GM21786 (cell line): ENCODE measurements at regions not wholly inside any gene's neighbourhood (a gene's known extent, or its start where the extent isn't known, plus 50 kb on each side); places are given as distances from the start of the nearest gene placed in this dataset.

Experiments used
- ATAC-seq: cut with Tn5 transposase; IDR thresholded peaks from one replicate; pipeline ENCODE4 v1.9.1; 2021; ENCODE audit not compliant: unreplicated experiment

DNA sequence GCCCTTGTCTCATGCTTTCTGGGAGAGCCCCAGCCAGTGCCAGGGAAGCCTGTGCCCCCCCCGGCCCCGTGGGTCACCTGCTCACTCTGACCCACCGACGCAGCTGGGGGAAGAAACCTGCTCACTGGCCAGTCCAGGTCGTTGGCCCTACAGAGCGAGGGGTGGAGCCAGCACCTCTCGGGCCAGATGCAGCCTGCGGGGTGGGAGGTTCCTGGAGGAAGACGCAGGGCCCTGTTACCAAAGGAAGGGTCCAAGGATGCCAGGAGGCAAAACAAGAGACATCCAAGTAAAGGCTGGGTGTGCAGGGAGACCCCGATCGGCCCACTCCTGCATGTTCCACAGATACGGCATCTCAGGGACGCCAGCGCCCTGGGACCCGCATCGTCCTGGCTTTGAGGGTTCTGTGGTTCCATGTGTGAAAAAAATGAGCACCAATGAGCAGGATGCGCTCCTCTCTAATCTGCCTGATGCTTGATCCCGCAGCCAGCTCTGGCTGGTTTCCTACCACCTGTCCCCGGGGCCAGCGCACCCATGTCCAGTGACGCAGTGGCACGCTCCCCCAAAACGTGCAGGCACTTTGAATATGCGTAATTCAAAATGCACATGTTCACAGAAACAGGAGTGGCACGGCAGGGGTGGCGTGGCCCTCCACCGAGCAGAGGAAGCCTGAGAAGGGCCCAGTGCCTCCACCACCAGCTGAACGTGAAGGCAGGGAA lies 66.0 kb upstream of the GALNT9 start:
- ATAC-seq, result no peak

DNA sequence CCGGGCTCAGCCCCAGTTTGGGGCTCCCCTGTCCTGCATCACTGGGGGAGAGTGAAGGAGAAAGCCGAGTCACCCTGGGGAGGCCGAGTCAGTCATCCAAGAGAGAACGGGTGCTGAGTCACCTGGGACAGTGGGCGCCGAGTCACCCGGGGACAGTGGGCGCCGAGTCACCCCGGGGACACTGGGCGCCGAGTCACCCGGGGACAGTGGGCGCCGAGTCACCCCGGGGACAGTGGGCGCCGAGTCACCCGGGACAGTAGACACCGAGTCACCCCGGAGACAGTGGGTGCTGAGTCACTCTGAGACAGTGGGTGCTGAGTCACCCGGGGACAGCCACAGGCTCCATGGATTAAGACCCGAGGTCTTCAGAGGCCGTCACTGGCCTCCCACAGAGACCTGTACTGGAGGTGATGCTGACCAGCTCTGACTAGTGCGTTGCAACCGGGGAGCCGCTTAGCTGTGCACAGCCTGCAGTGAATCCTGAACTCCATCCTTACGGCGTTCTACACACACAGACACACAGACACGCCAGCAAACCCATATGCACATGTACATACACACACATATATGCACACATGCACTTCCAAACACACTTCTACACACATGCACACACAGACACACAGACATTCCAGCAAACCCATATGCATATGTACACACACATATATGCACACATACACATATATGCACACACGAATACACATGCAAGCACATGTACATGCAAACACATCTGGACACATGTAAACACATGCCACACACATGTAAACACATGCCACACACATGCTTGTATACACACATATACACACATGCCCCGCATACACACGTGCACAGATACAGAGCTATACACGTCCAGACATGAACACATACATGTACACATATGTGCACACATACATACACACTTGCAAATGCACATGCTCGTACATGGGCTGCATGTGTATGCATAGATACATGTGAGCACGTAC lies 64.9 kb upstream of the GALNT9 start:
- no peak for ATAC-seq

DNA sequence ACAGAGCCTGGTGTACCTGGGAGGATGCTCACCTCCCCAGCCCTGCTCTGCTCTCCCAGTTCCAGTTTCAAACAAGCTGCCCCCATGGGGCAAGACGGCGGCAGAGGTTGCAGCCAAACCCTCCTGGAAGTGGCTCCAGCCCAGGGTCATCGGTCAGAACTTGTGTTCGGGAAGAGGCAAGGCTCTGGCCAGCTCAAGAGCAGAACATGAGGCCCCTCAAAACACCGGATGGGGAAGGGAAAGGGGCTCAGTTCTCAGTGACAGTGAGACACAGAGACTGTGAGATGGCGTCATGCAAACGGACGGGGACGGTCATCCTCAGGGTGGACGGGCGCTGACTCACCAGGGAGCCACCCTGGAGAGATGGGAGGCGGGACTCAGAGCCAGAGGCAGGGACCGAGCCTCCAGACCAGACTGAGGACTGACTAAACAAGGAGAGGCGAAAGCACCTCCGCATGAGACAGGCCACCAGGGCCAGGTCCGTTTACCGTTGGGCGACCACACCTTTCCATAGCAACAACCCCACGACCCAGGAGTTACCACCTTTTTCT lies 63.9 kb upstream of the GALNT9 start:
- ATAC-seq, result no peak

DNA sequence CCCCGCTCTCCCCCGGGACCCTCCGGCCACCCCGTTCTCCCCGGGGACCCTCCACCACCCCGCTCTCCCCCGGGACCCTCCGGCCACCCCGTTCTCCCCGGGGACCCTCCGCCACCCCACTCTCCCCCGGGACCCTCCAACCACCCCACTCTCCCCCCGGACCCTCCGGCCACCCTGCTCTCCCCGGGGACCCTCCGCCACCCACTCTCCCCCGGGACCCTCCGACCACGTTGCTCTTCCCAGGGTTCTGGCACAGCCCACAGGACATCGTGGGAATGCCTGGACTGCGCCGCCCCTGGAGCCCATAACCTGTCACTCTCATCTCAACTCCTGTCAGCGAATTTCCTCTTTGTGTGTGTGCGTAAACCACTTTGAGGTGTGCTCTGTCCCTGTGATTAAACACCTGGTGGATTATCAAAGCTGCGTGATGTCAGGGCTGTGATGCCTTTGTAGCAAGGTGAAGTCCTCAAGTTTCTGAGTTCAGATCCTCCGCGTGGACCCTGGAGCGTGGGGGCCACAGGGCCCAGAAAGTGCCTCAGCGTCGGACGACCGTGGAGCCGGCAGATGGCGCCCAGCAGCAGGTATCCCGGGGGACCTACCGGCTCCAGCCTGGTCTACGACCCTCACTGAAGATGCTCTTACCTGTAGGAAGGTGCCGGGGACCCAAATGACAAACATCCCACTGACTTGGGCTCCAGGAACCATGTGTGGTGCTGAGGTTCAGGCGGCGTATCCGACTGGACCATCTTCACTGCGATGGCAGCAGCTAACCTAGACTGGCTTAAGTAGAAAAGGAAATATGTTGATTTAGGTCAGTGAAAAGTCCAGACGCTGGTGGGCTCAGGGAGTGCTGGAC lies 63.2 kb upstream of the GALNT9 start:
- no peak for ATAC-seq

DNA sequence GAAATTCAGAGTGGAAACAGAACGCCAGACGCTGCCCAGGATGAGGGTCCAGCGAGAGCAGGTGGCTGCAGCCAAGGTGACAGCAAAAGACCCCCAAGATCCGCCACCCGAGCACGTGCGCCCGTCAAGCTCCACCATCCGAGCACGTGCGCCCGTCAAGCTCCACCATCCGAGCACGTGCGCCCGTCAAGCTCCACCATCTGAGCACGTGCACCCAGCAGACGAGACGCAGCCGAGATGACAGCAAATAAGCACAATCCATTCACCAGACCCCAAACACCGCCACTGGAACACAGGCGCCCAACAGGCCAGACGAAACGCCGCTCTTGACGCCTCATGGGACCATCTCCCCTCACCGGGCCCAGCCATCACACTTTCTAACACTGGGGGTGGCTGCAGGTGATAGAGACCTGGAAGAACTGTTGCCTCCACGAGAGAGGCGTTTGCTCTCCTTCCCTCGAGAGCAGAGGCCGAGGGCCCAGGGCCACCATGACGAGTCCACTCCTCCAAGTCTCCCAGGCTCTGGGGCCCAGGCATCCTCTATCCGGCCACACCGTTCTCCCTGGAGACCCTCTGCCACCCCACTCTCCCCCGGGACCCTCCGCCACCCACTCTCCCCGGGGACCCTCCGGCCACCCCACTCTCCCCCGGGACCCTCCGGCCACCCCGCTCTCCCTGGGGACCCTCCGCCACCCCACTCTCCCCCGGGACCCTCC lies 62.1 kb upstream of the GALNT9 start:
- ATAC-seq, result no peak

DNA sequence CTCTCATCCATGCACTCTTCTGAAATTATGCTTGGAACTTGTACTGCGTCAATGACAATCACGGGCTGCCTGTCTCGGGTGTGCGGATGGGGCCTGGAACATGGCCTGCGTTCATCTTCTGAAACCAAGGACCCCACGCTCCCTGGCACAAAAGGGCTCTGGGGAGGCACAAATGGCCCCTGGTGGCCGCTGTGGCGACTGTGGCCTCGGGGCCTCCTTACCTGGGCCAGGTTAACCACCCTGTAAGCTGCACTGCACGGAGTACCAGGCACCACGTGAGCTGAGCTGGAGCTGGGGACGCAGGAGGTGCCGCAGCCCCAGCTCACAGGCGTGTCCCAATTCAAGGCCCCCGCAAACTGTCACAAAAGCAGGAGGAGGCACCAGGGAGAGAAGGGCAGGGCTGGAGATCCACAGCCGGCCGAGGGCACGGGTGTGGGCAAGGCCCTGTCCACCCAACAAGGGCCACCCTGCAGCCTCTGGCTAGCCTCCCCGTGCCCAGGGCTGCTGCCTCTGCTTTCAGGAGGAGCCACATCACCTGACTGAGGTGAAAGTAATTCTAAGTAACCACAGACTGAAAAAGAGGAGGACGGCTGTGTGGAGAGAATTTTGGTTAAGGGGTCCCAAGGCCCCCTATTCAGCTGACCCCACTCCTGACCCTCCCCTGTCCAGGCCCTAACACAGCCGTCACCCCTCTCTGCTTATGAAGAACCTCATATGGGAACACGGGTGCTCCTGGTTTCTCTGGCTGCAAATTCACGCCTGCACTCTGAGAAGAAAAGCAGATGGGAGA lies 61.1 kb upstream of the GALNT9 start:
- ATAC-seq, result no peak

DNA sequence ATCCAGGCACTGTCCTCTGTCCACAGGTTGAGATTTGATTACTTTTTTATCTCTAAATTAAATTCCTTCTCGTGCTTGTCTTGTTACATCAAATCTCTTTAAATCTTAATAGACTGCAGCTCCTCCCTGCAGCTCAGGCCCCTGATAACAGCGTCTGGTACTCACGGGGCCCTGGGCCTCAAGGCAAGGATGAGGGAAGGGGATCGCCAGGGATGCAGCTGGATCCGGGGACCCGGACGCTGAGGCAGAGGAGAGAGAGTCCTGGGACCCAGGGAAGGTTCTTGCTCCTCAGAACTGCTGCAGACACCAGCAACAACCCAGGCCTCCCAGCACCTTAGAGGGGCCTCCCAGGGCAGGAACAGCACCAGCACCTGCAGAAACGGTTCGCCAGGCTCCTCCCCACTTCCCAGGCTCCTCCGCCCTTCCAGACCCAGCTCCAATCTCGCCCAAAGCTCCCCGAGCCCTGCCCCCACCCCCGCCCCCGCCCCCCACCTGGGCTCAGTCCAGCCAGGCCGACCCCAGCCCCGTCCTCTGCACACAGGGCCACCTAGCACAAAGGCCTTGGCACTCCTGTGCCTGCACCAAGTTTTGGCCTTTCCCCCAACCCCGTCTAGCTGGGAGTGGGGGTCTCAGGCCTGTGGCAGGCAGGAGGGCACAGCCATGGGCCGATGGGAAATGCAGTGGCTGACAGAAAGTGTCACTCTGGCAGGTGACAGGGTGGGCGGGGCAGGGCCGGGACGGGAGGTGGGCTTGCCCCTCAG lies 60.3 kb upstream of the GALNT9 start:
- no peak for ATAC-seq

DNA sequence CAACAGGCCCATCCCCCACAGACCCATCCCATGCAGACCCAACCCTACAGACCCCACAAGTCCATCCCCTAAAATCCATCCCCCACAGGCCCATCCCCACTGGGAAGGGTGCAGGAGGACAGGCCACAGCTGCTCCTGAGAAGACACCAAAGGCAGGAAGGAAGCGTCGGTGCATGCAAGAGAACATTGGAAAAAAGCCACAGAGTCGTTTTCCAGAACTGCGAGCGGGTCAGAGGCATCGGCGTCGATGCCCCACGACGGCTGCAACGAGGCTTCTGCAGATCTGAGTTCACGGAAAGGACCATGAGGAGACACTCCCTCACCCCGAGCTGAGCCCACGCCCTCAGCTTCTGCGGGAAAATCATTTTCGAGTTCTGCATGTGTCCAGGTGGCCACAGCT lies 59.6 kb upstream of the GALNT9 start:
- no peak for ATAC-seq

DNA sequence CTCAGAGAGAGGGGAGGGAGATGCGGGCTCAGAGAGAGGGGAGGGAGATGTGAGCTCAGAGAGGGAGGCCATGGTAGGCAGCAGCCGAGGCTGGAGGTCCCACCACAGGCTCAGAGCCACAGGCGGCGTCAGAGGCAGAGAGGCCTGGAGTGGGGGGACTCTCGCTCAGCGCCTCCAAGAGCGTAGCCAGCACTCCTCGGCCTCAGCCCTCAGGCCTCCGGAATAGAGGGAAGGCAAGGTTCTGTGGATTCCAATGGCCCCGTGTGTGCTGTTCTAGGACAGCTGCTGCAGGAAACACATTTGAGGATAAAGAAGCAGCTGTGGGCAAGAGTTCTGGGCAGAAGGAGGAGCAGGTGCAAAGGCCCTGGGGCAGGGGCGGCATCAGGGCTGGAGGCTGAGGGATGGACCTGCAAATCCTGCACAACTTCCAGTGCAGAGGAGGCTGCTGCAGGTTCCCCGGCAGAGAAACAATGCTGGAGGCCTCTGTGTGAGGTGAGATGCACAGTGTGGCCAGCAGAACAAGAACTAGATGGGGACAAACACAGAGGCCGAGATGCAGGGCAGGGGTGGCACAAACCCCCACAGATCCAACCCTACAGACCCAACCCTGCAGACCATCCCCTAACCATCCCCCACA lies 59.1 kb upstream of the GALNT9 start:
- ATAC-seq, result no peak

DNA sequence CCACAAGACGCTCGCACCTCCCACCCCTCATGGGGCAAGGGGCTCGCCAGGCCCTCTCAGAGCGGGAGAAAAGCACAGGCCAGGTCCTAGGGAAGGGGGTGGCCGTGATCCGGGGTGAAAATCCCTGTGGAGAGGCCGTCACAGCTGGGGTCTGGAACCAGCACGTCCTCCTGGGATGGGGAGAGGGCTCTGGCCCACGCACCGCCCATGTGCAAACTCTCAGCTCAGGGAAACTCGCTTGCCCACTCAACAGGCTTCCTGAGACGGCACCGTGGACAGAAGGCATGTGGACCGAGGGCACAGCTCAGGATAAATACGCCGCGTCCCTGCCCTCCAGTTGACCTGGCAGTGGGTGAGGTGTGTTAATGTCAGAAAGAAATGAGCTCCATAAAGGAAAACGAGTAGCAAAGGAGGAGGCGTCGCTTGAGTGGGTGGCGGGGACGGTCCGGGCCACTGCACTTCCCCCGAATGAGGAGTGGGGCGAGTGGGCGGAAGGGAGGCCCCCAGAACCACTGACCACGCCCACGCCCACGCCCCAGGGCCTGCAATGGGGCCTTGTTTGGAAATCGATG lies 57.6 kb upstream of the GALNT9 start:
- ATAC-seq, result no peak

DNA sequence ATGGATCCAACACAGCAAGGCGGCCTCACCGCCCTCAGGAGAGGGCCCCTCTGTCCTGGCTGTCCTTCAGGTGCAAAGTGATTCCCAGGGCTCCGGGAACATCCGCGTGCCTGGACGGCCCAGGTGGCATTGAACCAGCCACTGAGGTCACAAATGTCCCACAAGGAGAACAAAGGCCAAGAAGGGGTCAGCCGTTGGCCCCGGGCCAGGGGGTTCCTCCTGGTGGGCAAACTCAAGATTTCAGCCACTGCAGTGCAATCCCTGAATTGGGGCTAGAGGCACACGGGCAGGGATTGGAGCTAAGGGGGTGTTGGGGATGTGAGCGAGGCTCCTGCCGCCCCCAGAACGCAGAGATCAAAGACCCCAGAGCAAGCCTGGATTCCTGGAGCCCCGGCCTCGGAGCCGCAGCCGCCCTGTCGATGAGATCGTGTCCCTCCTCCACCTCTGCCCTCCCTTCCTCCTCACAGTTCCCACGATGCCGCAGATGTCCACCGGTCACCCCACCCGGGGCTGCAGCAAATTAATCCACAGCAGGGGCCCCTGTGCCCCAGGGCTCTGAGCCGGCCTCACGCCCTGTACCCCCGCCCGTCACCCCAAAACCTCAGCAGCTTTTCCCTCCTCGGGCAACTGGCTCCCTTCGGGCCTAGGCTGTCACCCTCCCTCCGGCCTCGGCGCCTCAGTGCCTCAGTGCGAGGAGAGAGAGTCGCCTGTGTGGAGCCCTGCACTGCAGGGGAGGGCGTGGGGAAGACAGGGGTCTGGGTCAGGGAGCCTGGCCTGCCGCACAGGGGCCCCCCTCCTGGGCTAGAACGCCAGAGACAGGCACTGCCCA lies 56.7 kb upstream of the GALNT9 start:
- ATAC-seq, result no peak

DNA sequence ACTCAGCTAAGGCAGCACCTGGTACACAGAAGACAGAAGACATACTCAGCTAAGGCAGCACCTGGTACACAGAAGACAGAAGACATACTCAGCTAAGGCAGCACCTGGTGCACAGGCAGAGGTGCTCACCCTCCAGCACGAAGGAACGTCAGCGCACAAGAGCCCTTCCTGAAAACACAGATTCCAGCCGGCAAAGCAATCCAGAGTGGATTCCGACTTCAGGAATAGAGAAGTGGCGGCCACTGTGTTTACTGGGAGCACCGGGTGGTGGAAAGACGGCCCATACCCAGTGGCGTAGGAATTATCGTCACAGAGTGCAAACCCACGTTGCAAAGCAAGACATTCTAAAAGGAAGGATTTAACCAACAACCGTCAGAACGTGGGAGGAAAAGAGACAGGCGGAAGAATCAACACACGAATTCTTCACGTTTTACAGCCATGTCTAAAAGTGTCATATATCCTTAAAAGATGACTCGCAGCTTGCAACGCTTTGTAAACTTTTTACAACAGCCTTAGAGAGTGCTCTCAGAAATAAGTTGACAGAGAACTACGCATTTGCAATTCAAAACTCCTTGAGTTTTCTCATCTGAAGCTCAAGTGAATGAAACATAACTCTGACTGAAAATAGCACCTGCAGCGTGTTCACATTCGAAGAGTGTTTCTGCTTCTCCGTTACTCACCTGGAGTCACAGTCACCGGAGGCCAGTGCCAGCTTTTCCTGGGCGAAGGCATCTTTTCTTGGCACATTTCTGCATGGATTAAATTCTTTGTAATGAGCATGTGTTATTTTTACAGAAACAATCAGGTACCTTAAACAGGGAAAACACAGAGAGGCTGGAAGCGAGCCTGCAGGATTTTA lies 55.8 kb upstream of the GALNT9 start:
- ATAC-seq, result no peak

DNA sequence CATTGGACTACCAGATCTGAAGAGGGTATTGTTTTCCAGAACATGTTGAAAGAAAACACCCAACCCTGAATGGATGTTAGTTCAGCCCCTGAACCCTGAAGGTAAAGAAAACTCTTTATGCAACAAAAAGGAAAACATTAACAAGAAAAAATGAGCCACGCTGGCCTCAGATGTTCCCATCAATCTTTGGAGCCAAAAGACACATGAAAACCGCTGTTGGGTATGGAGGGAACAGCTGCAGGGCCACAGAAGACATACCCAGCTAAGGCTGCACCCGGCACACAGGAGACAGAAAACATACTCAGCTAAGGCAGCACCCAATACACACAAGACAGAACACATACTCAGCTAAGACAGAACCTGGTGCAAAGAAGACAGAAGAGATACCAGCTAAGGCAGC lies 51.3 kb upstream of the GALNT9 start:
- no peak for ATAC-seq

DNA sequence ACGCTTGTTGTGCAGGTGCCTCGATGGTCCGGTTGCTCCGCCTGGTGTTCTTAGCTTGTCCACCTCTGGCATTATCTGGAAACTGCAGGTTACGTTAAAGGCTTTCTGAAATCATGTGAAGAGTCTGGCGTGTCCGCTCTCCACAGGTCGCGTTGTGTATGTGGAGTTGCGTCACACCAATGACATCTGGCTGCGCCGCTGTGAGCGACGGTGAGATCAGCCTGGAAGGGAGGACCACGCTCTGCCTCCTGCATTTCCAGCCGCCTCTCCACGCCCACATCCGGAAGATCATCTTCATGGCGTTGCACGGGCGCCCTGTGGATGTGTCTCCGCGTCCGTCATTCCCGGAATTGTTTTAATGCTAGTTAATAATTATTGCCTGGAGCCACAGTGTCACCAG lies 50.6 kb upstream of the GALNT9 start:
- no peak for ATAC-seq

DNA sequence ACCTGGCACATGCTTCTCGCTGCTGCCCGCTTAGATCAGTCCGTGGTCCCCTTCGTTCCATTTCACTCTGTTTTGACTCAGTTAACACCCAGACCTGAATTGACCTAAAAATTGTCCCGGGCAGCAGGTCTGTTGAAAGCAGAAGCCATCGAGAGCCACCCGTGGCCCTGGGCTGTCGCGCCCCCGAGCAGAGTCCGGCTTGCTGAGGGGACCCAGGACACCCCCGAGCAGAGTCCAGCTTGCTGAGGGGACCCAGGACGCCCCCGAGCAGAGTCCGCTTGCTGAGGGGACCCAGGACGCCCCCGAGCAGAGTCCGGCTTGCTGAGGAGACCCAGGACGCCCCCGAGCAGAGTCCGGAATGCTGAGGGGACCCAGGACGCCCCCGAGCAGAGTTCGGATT lies 50.2 kb upstream of the GALNT9 start:
- ATAC-seq, result no peak
